GM18861 (cell line): ENCODE measurements at regions not wholly inside any gene's neighbourhood (a gene's known extent, or its start where the extent isn't known, plus 50 kb on each side); places are given as distances from the start of the nearest gene placed in this dataset.

Source experiments
- ATAC-seq: cut with Tn5 transposase; IDR thresholded peaks from one replicate; pipeline ENCODE4 v1.9.1; 2021; ENCODE audit not compliant: unreplicated experiment

GRCh38 chr2:4674007-4674406 lies 970.6 kb downstream of the DCDC2C start:
- ATAC-seq: no peak

DNA sequence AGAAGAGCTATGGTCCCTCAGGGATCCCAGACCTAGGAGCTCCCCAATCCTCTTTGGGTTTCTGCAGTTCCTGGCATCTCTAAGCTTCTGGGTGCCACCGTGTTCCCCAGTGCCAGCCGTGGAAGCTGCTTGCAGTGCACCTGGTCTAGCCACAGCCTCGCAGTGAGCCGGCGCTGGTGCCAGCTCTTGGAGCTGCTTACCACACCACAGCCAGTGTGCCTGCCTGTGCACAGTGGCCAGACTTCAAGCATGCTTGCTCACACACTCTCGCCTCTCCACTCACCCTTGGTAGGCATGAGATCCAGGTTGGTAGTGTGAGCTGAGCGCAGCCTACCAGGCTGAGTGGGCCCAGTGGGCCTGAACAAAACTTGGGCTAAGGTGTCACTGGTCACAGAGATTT lies 971.9 kb downstream of the DCDC2C start:
- ATAC-seq: no peak

- no peak for ATAC-seq
Measured at GRCh38 chr2:4678927-4679326, 975.6 kb downstream of the DCDC2C start.

- ATAC-seq: no peak
Measured at GRCh38 chr2:4679391-4679790, 976.0 kb downstream of the DCDC2C start.

DNA sequence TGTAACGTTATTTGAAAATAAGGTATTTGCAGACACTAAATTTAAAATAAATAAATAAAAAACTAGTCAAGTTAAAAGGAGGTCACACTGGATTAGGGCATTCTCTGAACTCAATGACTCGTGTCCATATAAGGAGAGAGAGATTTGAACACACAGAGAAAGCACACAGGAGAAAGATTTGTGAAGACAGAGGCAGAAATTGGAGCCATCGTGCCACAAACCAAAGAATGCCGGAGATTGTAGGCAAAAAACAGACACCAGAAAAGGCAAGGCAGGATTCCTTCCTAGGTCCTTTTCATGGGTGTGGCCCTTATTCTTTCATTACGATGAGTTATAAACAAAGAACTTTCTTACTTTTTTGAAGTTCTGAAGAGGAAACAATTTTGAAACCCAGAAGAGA lies 981.5 kb downstream of the DCDC2C start:
- no peak for ATAC-seq

- no peak for ATAC-seq
Measured at GRCh38 chr2:4690913-4691312, 987.5 kb downstream of the DCDC2C start.

DNA sequence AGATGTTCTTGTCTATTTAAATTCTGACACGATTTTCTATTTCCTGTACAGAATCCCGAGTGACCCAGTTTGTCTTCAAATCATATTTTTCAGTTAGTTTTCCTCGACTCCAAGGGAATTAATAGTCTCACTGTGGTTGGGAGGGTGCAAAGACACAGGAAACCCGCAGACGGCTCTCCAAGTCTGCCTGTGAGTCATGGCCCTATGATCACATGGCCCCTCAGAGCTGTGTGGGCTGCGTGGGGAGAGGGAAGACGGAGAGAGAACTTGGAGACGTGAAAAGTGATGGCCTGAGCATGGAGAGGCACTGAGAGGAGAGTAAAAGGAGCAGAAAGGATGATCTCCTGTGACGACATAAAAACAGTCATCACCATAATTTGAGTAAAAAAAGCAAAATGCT lies 989.9 kb downstream of the DCDC2C start:
- ATAC-seq: no peak

- no peak for ATAC-seq
Measured at GRCh38 chr2:4695281-4695861, 992.0 kb downstream of the DCDC2C start.

- ATAC-seq: no peak
Measured at GRCh38 chr2:4715065-4715464, 977.1 kb upstream of the SOX11 start.

DNA sequence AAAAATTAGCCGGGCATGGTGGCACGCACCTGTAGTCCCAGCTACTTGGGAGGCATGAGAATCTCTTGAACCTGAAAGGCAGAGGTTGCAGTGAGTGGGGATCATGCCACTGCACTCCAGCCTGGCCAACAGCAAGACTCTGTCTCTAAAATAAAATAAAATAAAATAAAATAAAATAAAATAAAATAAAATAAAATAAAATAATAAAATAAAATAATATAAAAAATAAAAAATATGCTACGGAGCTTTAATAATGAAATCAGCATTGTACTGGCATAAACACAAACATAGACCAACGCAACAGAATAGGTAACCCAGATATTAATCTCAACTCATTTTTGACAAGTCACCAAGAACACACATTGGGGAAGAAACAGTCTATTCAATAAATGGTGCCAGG lies 973.4 kb upstream of the SOX11 start:
- no peak for ATAC-seq

DNA sequence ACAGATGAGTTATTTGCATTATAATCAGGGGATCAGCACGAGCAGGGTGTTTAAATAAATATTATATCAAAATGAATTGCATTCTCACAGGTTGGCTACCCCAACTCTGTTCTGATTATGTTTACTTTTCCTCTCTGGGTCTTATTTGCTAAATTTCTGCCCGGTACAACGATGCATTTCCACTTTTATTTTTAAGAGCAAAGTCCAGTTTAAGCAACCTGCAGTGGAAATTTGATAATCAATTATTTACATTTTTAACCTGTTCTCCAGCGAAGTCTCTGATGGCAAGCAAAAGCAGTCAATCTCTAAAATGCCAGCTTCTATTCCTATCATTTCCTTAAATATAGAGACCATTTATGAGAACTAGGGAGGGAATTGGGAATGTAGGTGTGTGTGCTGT lies 966.6 kb upstream of the SOX11 start:
- ATAC-seq: no peak

GRCh38 chr2:4732560-4732959 lies 959.6 kb upstream of the SOX11 start:
- ATAC-seq: no peak

- no peak for ATAC-seq
Measured at GRCh38 chr2:4745056-4745991, 946.9 kb upstream of the SOX11 start.

- no peak for ATAC-seq
Measured at GRCh38 chr2:4753721-4754120, 938.5 kb upstream of the SOX11 start.

DNA sequence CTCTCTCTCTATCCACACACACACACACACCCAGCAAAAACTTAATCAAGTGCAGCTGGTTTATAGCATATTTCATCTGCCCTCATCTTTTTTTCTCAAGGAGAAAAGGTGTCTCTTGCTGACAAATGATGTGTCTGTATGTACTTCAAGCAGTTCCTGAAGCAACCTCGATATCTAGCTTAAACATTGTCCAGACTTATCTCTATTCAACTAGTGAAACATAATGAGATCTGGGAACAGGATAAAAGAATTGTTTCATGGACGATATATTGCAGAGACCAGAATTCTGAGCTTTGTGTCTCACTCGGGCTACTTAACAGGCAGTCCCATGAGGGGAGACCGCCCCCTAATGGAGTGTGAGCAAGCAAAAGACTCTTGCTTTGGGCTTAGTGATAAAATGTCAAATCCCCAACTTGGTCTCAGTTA lies 929.2 kb upstream of the SOX11 start:
- no peak for ATAC-seq

GRCh38 chr2:4765787-4766530 lies 926.2 kb upstream of the SOX11 start:
- ATAC-seq: no peak

DNA sequence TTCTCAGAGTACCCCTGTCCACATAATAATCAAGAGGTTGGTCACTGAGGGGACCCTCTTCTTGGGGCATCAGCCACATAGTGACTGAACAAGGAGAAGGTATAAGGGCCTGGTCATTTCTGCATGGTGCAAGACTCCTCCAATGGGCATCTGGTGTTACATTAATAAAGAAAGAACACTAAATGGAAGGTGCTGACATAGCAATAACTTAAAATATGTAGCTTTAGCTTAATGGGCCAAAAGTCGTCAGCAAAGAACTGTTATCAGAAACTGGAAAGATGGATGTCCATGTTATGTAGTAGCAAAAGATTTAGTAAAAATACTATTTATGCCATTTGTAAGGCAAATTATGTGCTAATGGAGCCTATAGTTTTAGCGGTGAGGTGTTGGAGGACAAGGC lies 916.5 kb upstream of the SOX11 start:
- ATAC-seq: no peak

- no peak for ATAC-seq
Measured at GRCh38 chr2:4780679-4781078, 911.5 kb upstream of the SOX11 start.

DNA sequence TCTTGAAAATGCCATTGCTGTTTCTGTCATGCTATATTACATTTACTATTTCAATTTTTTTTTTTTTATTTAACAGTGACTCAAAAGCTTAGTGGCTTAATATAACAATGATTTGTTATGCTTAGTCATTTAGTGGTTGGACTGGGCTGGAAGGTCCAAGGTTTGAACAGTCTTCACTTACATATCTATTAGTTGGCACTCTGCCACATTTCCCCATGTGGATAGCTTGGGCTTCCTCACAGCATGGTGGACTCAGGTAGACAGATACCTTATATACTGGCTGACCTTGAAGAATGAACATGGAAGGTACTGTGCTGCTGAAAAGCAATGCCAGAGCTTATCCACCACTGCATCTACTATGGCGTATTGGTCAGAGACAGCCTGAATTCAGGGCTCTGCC lies 909.5 kb upstream of the SOX11 start:
- no peak for ATAC-seq

- ATAC-seq: no peak
Measured at GRCh38 chr2:4791488-4791887, 900.7 kb upstream of the SOX11 start.

- no peak for ATAC-seq
Measured at GRCh38 chr2:4792126-4792525, 900.1 kb upstream of the SOX11 start.

GRCh38 chr2:4803396-4803795 lies 888.8 kb upstream of the SOX11 start:
- ATAC-seq: no peak
